ENCODE measurements at regions not wholly inside any gene's neighbourhood (a gene's known extent, or its start where the extent isn't known, plus 50 kb on each side); places are given as distances from the start of the nearest gene placed in this dataset.
"Not testable (repeated sequence)": the region's sequence is repeated elsewhere in the genome, so short reads cannot be mapped to it uniquely, and the experiment has no call there.

GRCh38 chr6:84916704-84917103 is 152.3 kb upstream of the TBX18 start:
- no peak for DNase-seq

- no peak for DNase-seq
Measured at GRCh38 chr6:84912472-84913322, 148.3 kb upstream of the TBX18 start.

- DNase-seq, result no peak
Measured at GRCh38 chr6:84910906-84911607, 146.7 kb upstream of the TBX18 start.

- DNase-seq, result no peak
Measured at GRCh38 chr6:84908304-84908904, 144.0 kb upstream of the TBX18 start.

GRCh38 chr6:84906514-84906913 is 142.1 kb upstream of the TBX18 start:
- no peak for DNase-seq

- no peak for DNase-seq
Measured at GRCh38 chr6:84905823-84906222, 141.4 kb upstream of the TBX18 start.

- no peak for DNase-seq
Measured at GRCh38 chr6:84902354-84902928, 138.0 kb upstream of the TBX18 start.

- no peak for DNase-seq
Measured at GRCh38 chr6:84897988-84898594, 133.7 kb upstream of the TBX18 start.

- DNase-seq, result no peak
Measured at GRCh38 chr6:84897011-84897410, 132.6 kb upstream of the TBX18 start.

GRCh38 chr6:84892671-84893070 is 128.3 kb upstream of the TBX18 start:
- DNase-seq, result no peak

- no peak for DNase-seq
Measured at GRCh38 chr6:84882768-84883766, 118.7 kb upstream of the TBX18 start.

GRCh38 chr6:84879385-84879784 is 115.0 kb upstream of the TBX18 start:
- DNase-seq, result not testable (repeated sequence)

- no peak for DNase-seq
Measured at GRCh38 chr6:84877515-84878210, 113.3 kb upstream of the TBX18 start.

- no peak for DNase-seq
Measured at GRCh38 chr6:84876723-84877514, 112.5 kb upstream of the TBX18 start.

GRCh38 chr6:84872996-84873723 is 108.8 kb upstream of the TBX18 start:
- no peak for DNase-seq

GRCh38 chr6:84871925-84872324 is 107.5 kb upstream of the TBX18 start:
- DNase-seq, result no peak

GRCh38 chr6:84870672-84871071 is 106.3 kb upstream of the TBX18 start:
- no peak for DNase-seq

GRCh38 chr6:84868149-84868548 is 103.8 kb upstream of the TBX18 start:
- no peak for DNase-seq

- DNase-seq, result no peak
Measured at GRCh38 chr6:84867521-84867920, 103.1 kb upstream of the TBX18 start.

- no peak for DNase-seq
Measured at GRCh38 chr6:84866715-84867114, 102.3 kb upstream of the TBX18 start.

Data from activated naive CD4-positive, alpha-beta T cell (primary cell).